ENCODE measurements at regions not wholly inside any gene's neighbourhood (a gene's known extent, or its start where the extent isn't known, plus 50 kb on each side); places are given as distances from the start of the nearest gene placed in this dataset.
"Not testable (repeated sequence)": the region's sequence is repeated elsewhere in the genome, so short reads cannot be mapped to it uniquely, and the experiment has no call there.

DNA sequence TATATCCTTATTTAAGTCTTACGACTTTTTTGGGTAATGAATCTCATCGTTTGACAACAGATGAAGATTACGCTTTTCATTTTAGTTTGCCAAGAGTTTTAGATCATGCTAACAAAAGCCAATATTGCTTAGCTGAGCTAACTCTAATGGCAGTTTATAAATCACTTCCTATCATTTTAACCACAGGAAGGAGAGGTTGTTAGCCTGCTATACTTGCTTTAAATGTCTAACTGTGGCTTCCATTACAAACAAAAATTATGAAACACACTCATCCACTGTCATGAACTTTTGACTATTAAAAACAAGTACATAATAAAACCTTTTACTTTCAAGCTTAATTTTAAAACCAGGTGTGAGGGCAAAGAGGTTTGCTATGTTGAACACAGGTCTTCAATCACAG is 53.7 kb upstream of the ANKH start:
- H3K27ac ChIP-seq, result no peak overlapping the region
- in situ Hi-C loops (cut with MboI; ENCODE audit: low sequenced_read_pairs in 4 of 4) (no loop called here), intact Hi-C loops (cut with DNase I; ENCODE audit: low total_unique reads) (no loop called here)
- no peak overlapping the region for H3K4me3 ChIP-seq
- H3K27me3 ChIP-seq, result no peaks in the 10 kb centered on the region
- no peaks in the 10 kb centered on the region for H3K9me3 ChIP-seq
- ATAC-seq (no peak), DNase-seq (no peak)
- no peak for TF ChIP-seq POLR2A (IDR thresholded peaks at IDR 0.05)
- TF ChIP-seq, protein P1, sequence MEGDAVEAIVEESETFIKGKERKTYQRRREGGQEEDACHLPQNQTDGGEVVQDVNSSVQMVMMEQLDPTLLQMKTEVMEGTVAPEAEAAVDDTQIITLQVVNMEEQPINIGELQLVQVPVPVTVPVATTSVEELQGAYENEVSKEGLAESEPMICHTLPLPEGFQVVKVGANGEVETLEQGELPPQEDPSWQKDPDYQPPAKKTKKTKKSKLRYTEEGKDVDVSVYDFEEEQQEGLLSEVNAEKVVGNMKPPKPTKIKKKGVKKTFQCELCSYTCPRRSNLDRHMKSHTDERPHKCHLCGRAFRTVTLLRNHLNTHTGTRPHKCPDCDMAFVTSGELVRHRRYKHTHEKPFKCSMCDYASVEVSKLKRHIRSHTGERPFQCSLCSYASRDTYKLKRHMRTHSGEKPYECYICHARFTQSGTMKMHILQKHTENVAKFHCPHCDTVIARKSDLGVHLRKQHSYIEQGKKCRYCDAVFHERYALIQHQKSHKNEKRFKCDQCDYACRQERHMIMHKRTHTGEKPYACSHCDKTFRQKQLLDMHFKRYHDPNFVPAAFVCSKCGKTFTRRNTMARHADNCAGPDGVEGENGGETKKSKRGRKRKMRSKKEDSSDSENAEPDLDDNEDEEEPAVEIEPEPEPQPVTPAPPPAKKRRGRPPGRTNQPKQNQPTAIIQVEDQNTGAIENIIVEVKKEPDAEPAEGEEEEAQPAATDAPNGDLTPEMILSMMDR (IDR thresholded peaks at IDR 0.05 in 4 of 5, conservative IDR thresholded peaks at IDR 0.05 in 1 of 5), result no peak
- no peaks in the 10 kb centered on the region for H3K36me3 ChIP-seq
- no peaks in the 10 kb centered on the region for H3K4me1 ChIP-seq

DNA sequence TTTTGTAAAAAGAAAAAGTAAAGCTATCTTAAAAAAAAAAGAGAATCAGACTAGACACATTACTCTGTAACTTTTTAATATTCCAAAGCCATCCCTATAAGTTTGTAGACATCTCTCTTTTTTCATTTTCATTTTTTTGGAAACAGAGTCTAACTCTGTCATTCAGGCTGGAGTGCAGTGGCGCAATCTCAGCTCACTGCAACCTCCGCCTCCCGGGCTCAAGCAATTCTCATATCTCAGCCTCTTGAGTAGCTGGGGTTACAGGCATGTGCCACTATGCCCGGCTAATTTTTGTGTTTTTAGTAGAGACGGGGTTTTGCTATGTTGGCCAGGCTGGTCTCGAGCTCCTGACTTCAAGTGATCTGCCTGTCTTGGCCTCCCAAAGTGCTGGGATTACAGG is 51.4 kb upstream of the ANKH start:
- H3K9me3 ChIP-seq; ATAC-seq; H3K36me3 ChIP-seq; H3K4me1 ChIP-seq; in situ Hi-C loops (cut with MboI; ENCODE audit: low sequenced_read_pairs in 4 of 4); H3K27ac ChIP-seq; H3K4me3 ChIP-seq; H3K27me3 ChIP-seq; DNase-seq; intact Hi-C loops (cut with DNase I; ENCODE audit: low total_unique reads): not testable (repeated sequence)

DNA sequence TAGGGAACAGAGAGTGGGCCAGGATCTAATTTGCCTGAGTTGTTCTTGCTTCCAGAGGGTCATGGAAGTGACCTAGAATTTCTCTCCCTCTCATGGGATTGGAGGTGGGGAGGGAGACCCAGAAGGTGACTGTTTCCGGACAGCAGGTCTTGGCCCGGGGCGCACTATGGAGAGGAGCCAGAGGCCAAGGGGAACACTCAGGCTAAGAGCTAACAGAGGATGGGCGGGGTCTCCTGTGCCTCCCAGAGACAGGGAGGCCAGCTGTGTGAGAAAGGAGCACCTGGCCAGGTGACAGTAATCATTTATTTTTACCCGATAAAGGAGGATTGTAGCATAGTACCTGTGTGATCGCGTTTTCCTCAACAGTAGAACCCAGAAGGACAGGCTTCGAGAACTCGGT is 50.9 kb upstream of the ANKH start:
- intact Hi-C loops (cut with DNase I; ENCODE audit: low total_unique reads), result no loop called here
- TF ChIP-seq POLR2A (IDR thresholded peaks at IDR 0.05), result no peak
- TF ChIP-seq, protein P1 (IDR thresholded peaks at IDR 0.05 in 4 of 5, conservative IDR thresholded peaks at IDR 0.05 in 1 of 5), result no peak

More for the DNA sequence above, 50.9 kb upstream of the ANKH start:
- no peak for DNase-seq
- ATAC-seq, result no peak
- no peak overlapping the region for H3K4me3 ChIP-seq
- H3K36me3 ChIP-seq, result no peaks in the 10 kb centered on the region
- no peaks in the 10 kb centered on the region for H3K9me3 ChIP-seq
- no peak overlapping the region for H3K27ac ChIP-seq
- in situ Hi-C loops (cut with MboI; ENCODE audit: low sequenced_read_pairs in 4 of 4), result no loop called here
- H3K27me3 ChIP-seq, result no peaks in the 10 kb centered on the region
- no peaks in the 10 kb centered on the region for H3K4me1 ChIP-seq
